HEK293 (cell line): ENCODE measurements at regions not wholly inside any gene's neighbourhood (a gene's known extent, or its start where the extent isn't known, plus 50 kb on each side); places are given as distances from the start of the nearest gene placed in this dataset.

Source experiments
- BCL11B ChIP-seq: fragments of 450-650 bp; formaldehyde crosslinking; IDR thresholded peaks from 2 replicates; pipeline ENCODE4 v1.5.1; 2016; ENCODE audit warnings: low read depth, missing biosample characterization, missing genetic modification characterization
- ZBTB11 ChIP-seq: fragments of 450-650 bp; formaldehyde crosslinking; conservative IDR thresholded peaks from 2 replicates; pipeline ENCODE4 v1.5.1; 2016; ENCODE audit warnings: low read depth, missing biosample characterization, missing genetic modification characterization
- ZNF274 ChIP-seq, 2 experiments: fragments of 200-500 bp in 1 of 2; fragments of 450-650 bp in 1 of 2; sonication (Bioruptor generic) in 1 of 2; formaldehyde crosslinking in 1 of 2; IDR thresholded peaks; 2 replicates each; pipeline versions ENCODE4 v1.5.1 to v1.6.1; 2014 to 2016; ENCODE audit warnings: borderline replicate concordance in 1 of 2, inconsistent platforms in 1 of 2, low read length in 1 of 2, missing biosample characterization in 1 of 2, missing genetic modification characterization in 1 of 2
- TF ChIP-seq, protein P1 (sequence below): fragments of 450-650 bp; formaldehyde crosslinking; IDR thresholded peaks from 2 replicates; pipeline ENCODE4 v1.5.1; 2016; ENCODE audit warnings: missing biosample characterization, missing genetic modification characterization

DNA sequence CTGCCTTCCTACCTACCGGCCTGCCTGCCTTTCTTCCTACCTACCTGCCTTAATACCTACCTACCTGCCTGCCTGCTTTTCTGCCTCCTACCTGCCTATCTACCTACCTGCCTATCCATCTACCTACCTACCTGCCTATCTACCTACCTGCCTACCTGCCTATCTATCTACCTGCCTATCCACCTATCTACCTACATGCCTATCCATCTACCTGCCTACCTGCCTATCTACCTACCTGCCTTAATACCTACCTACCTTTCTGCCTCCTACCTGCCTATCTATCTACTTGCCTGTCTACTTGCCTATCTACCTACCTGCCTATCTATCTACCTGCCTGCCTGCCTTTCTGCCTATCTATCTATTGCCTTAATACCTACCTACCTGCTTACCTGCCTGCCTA is 383.8 kb upstream of the PSMD7 start:
- TF ChIP-seq ZBTB11 (tag by site-specific recombination) (no peak), ZNF274 (IDR thresholded peaks at IDR 0.05; ENCODE audit: low read length) (no peak), ZNF274 (tag by site-specific recombination; IDR thresholded peaks at IDR 0.05; ENCODE audit: borderline replicate concordance) (no peak), BCL11B (tag by site-specific recombination) (no peak)
- TF ChIP-seq, protein P1, sequence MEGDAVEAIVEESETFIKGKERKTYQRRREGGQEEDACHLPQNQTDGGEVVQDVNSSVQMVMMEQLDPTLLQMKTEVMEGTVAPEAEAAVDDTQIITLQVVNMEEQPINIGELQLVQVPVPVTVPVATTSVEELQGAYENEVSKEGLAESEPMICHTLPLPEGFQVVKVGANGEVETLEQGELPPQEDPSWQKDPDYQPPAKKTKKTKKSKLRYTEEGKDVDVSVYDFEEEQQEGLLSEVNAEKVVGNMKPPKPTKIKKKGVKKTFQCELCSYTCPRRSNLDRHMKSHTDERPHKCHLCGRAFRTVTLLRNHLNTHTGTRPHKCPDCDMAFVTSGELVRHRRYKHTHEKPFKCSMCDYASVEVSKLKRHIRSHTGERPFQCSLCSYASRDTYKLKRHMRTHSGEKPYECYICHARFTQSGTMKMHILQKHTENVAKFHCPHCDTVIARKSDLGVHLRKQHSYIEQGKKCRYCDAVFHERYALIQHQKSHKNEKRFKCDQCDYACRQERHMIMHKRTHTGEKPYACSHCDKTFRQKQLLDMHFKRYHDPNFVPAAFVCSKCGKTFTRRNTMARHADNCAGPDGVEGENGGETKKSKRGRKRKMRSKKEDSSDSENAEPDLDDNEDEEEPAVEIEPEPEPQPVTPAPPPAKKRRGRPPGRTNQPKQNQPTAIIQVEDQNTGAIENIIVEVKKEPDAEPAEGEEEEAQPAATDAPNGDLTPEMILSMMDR (tag by site-specific recombination), result no peak
